Panc1 (cell line): ENCODE measurements at regions not wholly inside any gene's neighbourhood (a gene's known extent, or its start where the extent isn't known, plus 50 kb on each side); places are given as distances from the start of the nearest gene placed in this dataset.

ENCODE experiments used
- ATAC-seq: fragments of 200-7000 bp; cut with Tn5 transposase; 2 replicates; pipeline ENCODE4 v1.9.1; 2020; ENCODE audit warnings: mild to moderate bottlenecking, moderate library complexity
- BruUV-seq: library from RNA; stranded (reverse); fragments of 400-500 nt; replicated peaks from 2 replicates; lab custom pipeline; 2021; lab: Mats Ljungman, UMichigan
- CTCF ChIA-PET: fragments of 300-600 bp; sonication (Branson Sonifier 250); formaldehyde crosslinking; loops from one replicate; lab custom pipeline; 2022; ENCODE audit warnings: antibody characterized with exemption; lab: Charles Lee
- POLR2A ChIA-PET: fragments of 300-600 bp; sonication (Branson Sonifier 250); formaldehyde crosslinking; loops from one replicate; lab custom pipeline; 2022; ENCODE audit warnings: antibody characterized with exemption; lab: Charles Lee
- DNase-seq: peaks from one replicate; pipeline ENCODE4 v3.0.0-alpha.2; 2010; ENCODE audit warnings: low read depth, low spot score
- H3K27ac ChIP-seq: 2 replicates; pipeline ENCODE4 v1.5.1; 2011; ENCODE audit warnings: mild to moderate bottlenecking, low read length, inconsistent platforms
- H3K27me3 ChIP-seq: fragments of 200-500 bp; sonication (Bioruptor generic); 2 replicates; pipeline ENCODE4 v1.6.0; 2014; ENCODE audit warnings: low read length, inconsistent platforms; ENCODE audit not compliant: control insufficient read depth, insufficient read depth
- H3K36me3 ChIP-seq: fragments of 200-500 bp; sonication (Bioruptor generic); 2 replicates; pipeline ENCODE4 v1.5.1; 2014; ENCODE audit warnings: inconsistent platforms, mild to moderate bottlenecking, low read length, moderate library complexity; ENCODE audit not compliant: control insufficient read depth, insufficient read depth
- H3K4me1 ChIP-seq: 2 replicates; pipeline ENCODE4 v1.5.1; 2011; ENCODE audit warnings: inconsistent platforms, mild to moderate bottlenecking, low read length, moderate library complexity; ENCODE audit not compliant: control insufficient read depth, insufficient read depth
- H3K4me3 ChIP-seq, 2 experiments: 2 replicates each; pipeline ENCODE4 v1.5.1; 2011 to 2012; ENCODE audit warnings: low read depth in 2 of 2, low read length in 2 of 2, mild to moderate bottlenecking in 2 of 2, inconsistent platforms in 1 of 2, moderate library complexity in 1 of 2
- H3K9me3 ChIP-seq: fragments of 200-500 bp; sonication (Bioruptor generic); 2 replicates; pipeline ENCODE4 v1.5.1; 2014; ENCODE audit warnings: low read depth, mild to moderate bottlenecking, inconsistent platforms, low read length, moderate library complexity; ENCODE audit not compliant: control insufficient read depth, insufficient read depth
- CTCF ChIP-seq: fragments of 450-650 bp; IDR thresholded peaks from 2 replicates; pipeline ENCODE4 v1.5.1; 2017; ENCODE audit warnings: mild to moderate bottlenecking
- POLR2AphosphoS5 ChIP-seq: IDR thresholded peaks from 2 replicates; pipeline ENCODE4 v1.6.1; 2012; ENCODE audit warnings: mild to moderate bottlenecking, low read depth, low read length, moderate library complexity
- REST ChIP-seq, 2 experiments: IDR thresholded peaks; 2 replicates each; pipeline ENCODE4 v1.6.1; 2011 to 2012; ENCODE audit warnings: low read depth in 2 of 2, control low read depth in 1 of 2, low read length in 1 of 2, mild to moderate bottlenecking in 1 of 2, moderate library complexity in 1 of 2; ENCODE audit not compliant: insufficient read depth in 1 of 2
- SIN3A ChIP-seq: IDR thresholded peaks from 2 replicates; pipeline ENCODE4 v1.6.1; 2012; ENCODE audit warnings: low read depth, mild to moderate bottlenecking, low read length, moderate library complexity, borderline replicate concordance; ENCODE audit not compliant: insufficient read depth
- TCF7L2 ChIP-seq: IDR thresholded peaks from 2 replicates; pipeline ENCODE4 v1.6.1; 2011; ENCODE audit warnings: mild to moderate bottlenecking, low read depth, low read length, inconsistent platforms
- in situ Hi-C: cut with HindIII; loops from 2 replicates; pipeline ENCODE4 v1.10.0; 2016; ENCODE audit warnings: low sequenced_read_pairs, low pct_unique_long_range_greater_than_20kb
- intact Hi-C: fragments of 100-400 bp; cut with micrococcal nuclease; formaldehyde crosslinking; loops from one replicate; pipeline ENCODE4 v1.10.0; 2022; ENCODE audit not compliant: unreplicated experiment

DNA sequence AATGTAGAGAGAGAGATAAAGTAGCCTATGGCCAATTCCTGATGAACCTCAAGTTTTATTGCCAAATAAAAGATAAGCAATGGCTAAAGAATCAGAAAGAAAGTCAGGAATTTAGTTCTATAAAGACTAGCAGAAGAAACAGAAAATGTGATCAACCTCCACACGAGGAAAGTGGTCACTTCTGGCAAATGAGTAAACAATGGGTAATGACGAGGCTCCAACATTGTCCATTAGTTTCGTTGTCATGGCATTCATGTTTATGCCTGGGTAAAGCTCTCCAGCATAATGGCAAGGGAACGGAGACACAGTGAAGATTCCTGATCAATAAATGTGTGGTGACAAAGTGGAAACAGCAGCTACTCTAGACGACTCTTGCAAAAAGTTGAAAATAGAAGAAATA is 341.8 kb upstream of the CTNND2 start:
- intact Hi-C loops, result no loop called here
- CTCF ChIA-PET, result no interaction called here
- H3K27ac ChIP-seq, result no peak overlapping the region
- H3K36me3 ChIP-seq, result no peaks in the 10 kb centered on the region
- BruUV-seq, result no TSS peak
- TF ChIP-seq REST (IDR thresholded peaks at IDR 0.05; ENCODE audit: insufficient read depth in 1 of 2, low read depth in 2 of 2, low read length in 1 of 2), result no peak
- no peak for TF ChIP-seq POLR2AphosphoS5
- no peak for TF ChIP-seq CTCF
- TF ChIP-seq SIN3A, result no peak
- TF ChIP-seq TCF7L2, result no peak
- H3K4me3 ChIP-seq, result no peak overlapping the region
- H3K9me3 ChIP-seq, result no peaks in the 10 kb centered on the region
- H3K4me1 ChIP-seq, result no peaks in the 10 kb centered on the region
- POLR2A ChIA-PET, result no interaction called here
- no peak for ATAC-seq
- no peak for DNase-seq
- no peaks in the 10 kb centered on the region for H3K27me3 ChIP-seq
- in situ Hi-C loops, result no loop called here

- no peak overlapping the region for H3K27ac ChIP-seq
- POLR2A ChIA-PET, result no interaction called here
These were observed 341.2 kb upstream of the CTNND2 start for GRCh38 chr5:12245429-12245828.

More at GRCh38 chr5:12245429-12245828, 341.2 kb upstream of the CTNND2 start:
- ATAC-seq (no peak), DNase-seq (no peak)
- intact Hi-C loops (no loop called here), in situ Hi-C loops (no loop called here)
- H3K4me1 ChIP-seq, result no peaks in the 10 kb centered on the region
- H3K9me3 ChIP-seq, result no peaks in the 10 kb centered on the region
- H3K27me3 ChIP-seq, result no peaks in the 10 kb centered on the region
- BruUV-seq, result no TSS peak
- H3K36me3 ChIP-seq, result no peaks in the 10 kb centered on the region
- TF ChIP-seq SIN3A (no peak), CTCF (no peak), REST (IDR thresholded peaks at IDR 0.05; ENCODE audit: insufficient read depth in 1 of 2, low read depth in 2 of 2, low read length in 1 of 2) (no peak), TCF7L2 (no peak)
- CTCF ChIA-PET, result no interaction called here
- no peak overlapping the region for H3K4me3 ChIP-seq
